SK-N-SH treated with all-trans-retinoic acid at 6 μM for 48 hours (cell line): ENCODE measurements at regions not wholly inside any gene's neighbourhood (a gene's known extent, or its start where the extent isn't known, plus 50 kb on each side); places are given as distances from the start of the nearest gene placed in this dataset.

Experiments
- PATZ1 ChIP-seq: fragments of 250-450 bp; sonication (Bioruptor Pico); IDR thresholded peaks from 2 replicates; pipeline ENCODE4 v1.8.0; 2020; ENCODE audit warnings: mild to moderate bottlenecking, moderate library complexity, borderline replicate concordance
- POU6F1 ChIP-seq: fragments of 250-450 bp; sonication (Bioruptor Pico); IDR thresholded peaks from 2 replicates; pipeline ENCODE4 v1.8.0; 2021; ENCODE audit warnings: low read depth, mild to moderate bottlenecking, moderate library complexity, borderline replicate concordance

- no peak for TF ChIP-seq POU6F1 (CRISPR knock-in tag)
- no peak for TF ChIP-seq PATZ1 (CRISPR knock-in tag)
These were observed 289.4 kb upstream of the TLE3 start for GRCh38 chr15:70387081-70387480.
